ENCODE measurements at regions not wholly inside any gene's neighbourhood (a gene's known extent, or its start where the extent isn't known, plus 50 kb on each side); places are given as distances from the start of the nearest gene placed in this dataset.

GRCh38 chr12:66052988-66053615, 77.4 kb downstream of the LLPH start:
- peak; percentile 69 for ATAC-seq
- ChIA-PET SMC1A (ENCODE audit: uncharacterized antibody, unreplicated experiment) (interaction anchor here (0.6 to 8.7 kb wide), 10 partner anchors 9 to 147 kb away, joined by 3 to 77 read pairs (median 3); no protein-coding TSS in a partner anchor), POLR2A (interaction anchor here (0.6 to 1.3 kb wide), 4 partner anchors 14 to 59 kb away, joined by 3 to 7 read pairs (median 6); no protein-coding TSS in a partner anchor), CTCF (interaction anchor here (0.8 to 1.3 kb wide), 6 partner anchors 11 to 1176 kb away, joined by 3 to 8 read pairs (median 4); no protein-coding TSS in a partner anchor), RAD21 (ENCODE audit: unreplicated experiment) (interaction anchor here (0.6 to 5.2 kb wide), 8 partner anchors 11 to 1170 kb away, joined by 3 to 37 read pairs (median 4); no protein-coding TSS in a partner anchor)
- BruUV-seq (replicated peaks) = no TSS peak
- 0% methylated on average over 1 of the region's 1 CpG for WGBS (ENCODE audit: insufficient coverage, insufficient replicate concordance, low lambda C conversion rate, missing lambda C conversion rate)
- Histone ChIP-seq H3K4me1 (ENCODE audit: control insufficient read depth, insufficient read depth, low read length) (peaks cover 34% of the 10 kb centered on the region), H2AFZ (ENCODE audit: control insufficient read depth, low read depth, low read length) (no peak overlapping the region; the same call in 1 of the 2 replicates), H3K27me3 (replicated peaks in 1 of 2; ENCODE audit: control insufficient read depth in 2 of 2, insufficient read depth in 2 of 2, low read length in 1 of 2) (no peaks in the 10 kb centered on the region), H3K36me3 (ENCODE audit: control insufficient read depth in 2 of 2, insufficient read depth in 2 of 2, low read length in 1 of 2) (no peaks in the 10 kb centered on the region), H4K20me1 (ENCODE audit: control insufficient read depth, insufficient read depth) (no peaks in the 10 kb centered on the region), H3K79me2 (ENCODE audit: control insufficient read depth, insufficient read depth, low read length) (no peaks in the 10 kb centered on the region), H3K4me2 (ENCODE audit: control insufficient read depth, insufficient read depth) (no peak overlapping the region; the same call in 1 of the 2 replicates), H3K27ac (ENCODE audit: control insufficient read depth, insufficient read depth) (peak overlapping the region; percentile 54), H3K9me3 (replicated peaks; ENCODE audit: control insufficient read depth, insufficient read depth, low read length) (no peaks in the 10 kb centered on the region; the same call in 1 of the 3 replicates), H3K4me3 (no peak overlapping the region), H3K9ac (ENCODE audit: control insufficient read depth, insufficient read depth, low read length) (no peak overlapping the region)
- DNase-seq (ENCODE audit: low read depth, low spot score) = no peak
- intact Hi-C loops (cut with micrococcal nuclease; ENCODE audit: unreplicated experiment) = loop anchor here (1.0 to 10.0 kb wide), 3 partner anchors 19 to 1438 kb away; partner anchors contain the start of gene RASSF3
- in situ Hi-C loops (cut with MboI) = no loop called here
- peak; percentile 7 for FAIRE-seq
- TF ChIP-seq HSF1 (IDR thresholded peaks at IDR 0.05; ENCODE audit: low read depth, low read length) = no peak
- peak; percentile 44; the same call in 1 of the 2 replicates for TF ChIP-seq BCL11A (IDR thresholded peaks at IDR 0.05; ENCODE audit: low read depth, low read length)
- peak; percentile 68 for TF ChIP-seq MEF2B (IDR thresholded peaks at IDR 0.05; ENCODE audit: partially characterized antibody, poor library complexity, severe bottlenecking)
- peak; percentile 38; the same call in 1 of the 2 replicates for TF ChIP-seq ATF2 (IDR thresholded peaks at IDR 0.05; ENCODE audit: low read length)
- 0 out of 2 replicates have a peak, but pooled peaks have one; percentile 51 for TF ChIP-seq NBN (IDR thresholded peaks at IDR 0.05)
- TF ChIP-seq MTA2 (IDR thresholded peaks at IDR 0.05; ENCODE audit: low read depth) = peak; percentile 90
- TF ChIP-seq IKZF2 (IDR thresholded peaks at IDR 0.05) = peak; percentile 79
- TF ChIP-seq FOXM1 (IDR thresholded peaks at IDR 0.05; ENCODE audit: low read depth, low read length) = 0 out of 2 replicates have a peak, but pooled peaks have one; percentile 24
- TF ChIP-seq CREM (IDR thresholded peaks at IDR 0.05; ENCODE audit: low read depth) = no peak
- TF ChIP-seq EZH2 (IDR thresholded peaks at IDR 0.05; ENCODE audit: borderline replicate concordance, control insufficient read depth, low read depth, low read length) = no peak
- peak; percentile 15; the same call in 1 of the 2 replicates for TF ChIP-seq ATF7 (IDR thresholded peaks at IDR 0.05; ENCODE audit: low read depth)
- TF ChIP-seq SKIL (IDR thresholded peaks at IDR 0.05; ENCODE audit: low read depth, poor library complexity, severe bottlenecking) = peak; percentile 42
- TF ChIP-seq FOXK2 (IDR thresholded peaks at IDR 0.05) = no peak
- TF ChIP-seq RELB (IDR thresholded peaks at IDR 0.05; ENCODE audit: low read depth) = peak; percentile 58; the same call in 1 of the 2 replicates
- 0 out of 2 replicates have a peak, but pooled peaks have one; percentile 12 for TF ChIP-seq RUNX3 (IDR thresholded peaks at IDR 0.05; ENCODE audit: low read length)
- TF ChIP-seq NFIC (IDR thresholded peaks at IDR 0.05; ENCODE audit: low read depth, low read length) = 0 out of 2 replicates have a peak, but pooled peaks have one; percentile 21
- no peak for TF ChIP-seq KAT2A (conservative IDR thresholded peaks at IDR 0.05; ENCODE audit: control insufficient read depth, low read depth, low read length)
